ENCODE measurements at regions not wholly inside any gene's neighbourhood (a gene's known extent, or its start where the extent isn't known, plus 50 kb on each side); places are given as distances from the start of the nearest gene placed in this dataset.

- TF ChIP-seq, protein P1, sequence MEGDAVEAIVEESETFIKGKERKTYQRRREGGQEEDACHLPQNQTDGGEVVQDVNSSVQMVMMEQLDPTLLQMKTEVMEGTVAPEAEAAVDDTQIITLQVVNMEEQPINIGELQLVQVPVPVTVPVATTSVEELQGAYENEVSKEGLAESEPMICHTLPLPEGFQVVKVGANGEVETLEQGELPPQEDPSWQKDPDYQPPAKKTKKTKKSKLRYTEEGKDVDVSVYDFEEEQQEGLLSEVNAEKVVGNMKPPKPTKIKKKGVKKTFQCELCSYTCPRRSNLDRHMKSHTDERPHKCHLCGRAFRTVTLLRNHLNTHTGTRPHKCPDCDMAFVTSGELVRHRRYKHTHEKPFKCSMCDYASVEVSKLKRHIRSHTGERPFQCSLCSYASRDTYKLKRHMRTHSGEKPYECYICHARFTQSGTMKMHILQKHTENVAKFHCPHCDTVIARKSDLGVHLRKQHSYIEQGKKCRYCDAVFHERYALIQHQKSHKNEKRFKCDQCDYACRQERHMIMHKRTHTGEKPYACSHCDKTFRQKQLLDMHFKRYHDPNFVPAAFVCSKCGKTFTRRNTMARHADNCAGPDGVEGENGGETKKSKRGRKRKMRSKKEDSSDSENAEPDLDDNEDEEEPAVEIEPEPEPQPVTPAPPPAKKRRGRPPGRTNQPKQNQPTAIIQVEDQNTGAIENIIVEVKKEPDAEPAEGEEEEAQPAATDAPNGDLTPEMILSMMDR (conservative IDR thresholded peaks at IDR 0.05; ENCODE audit: low read depth, low read length) = no peak
- no peak for TF ChIP-seq EZH2 (IDR thresholded peaks at IDR 0.05; ENCODE audit: borderline replicate concordance, low read depth, low read length, poor library complexity, severe bottlenecking)
These were observed 90.4 kb upstream of the FMN2 start for GRCh38 chr1:240001177-240001740.
